K562 (cell line): ENCODE measurements at regions not wholly inside any gene's neighbourhood (a gene's known extent, or its start where the extent isn't known, plus 50 kb on each side); places are given as distances from the start of the nearest gene placed in this dataset.

ENCODE experiments used
- CCAR2 ChIP-seq: fragments of 200-400 bp; formaldehyde crosslinking; IDR thresholded peaks from 2 replicates; pipeline ENCODE4 v1.6.1; 2017; ENCODE audit warnings: mild to moderate bottlenecking, low read depth, low read length
- CTCF ChIP-seq, 3 experiments: IDR thresholded peaks in 2 of 3; conservative IDR thresholded peaks in 1 of 3; 2 replicates each; pipeline ENCODE4 v1.5.1; 2011 to 2012; ENCODE audit warnings: low read length in 3 of 3, mild to moderate bottlenecking in 3 of 3, control low read depth in 2 of 3, improper control_type of control experiment in 1 of 3, inconsistent platforms in 1 of 3, low read depth in 1 of 3, mixed read lengths in 1 of 3, moderate library complexity in 1 of 3; ENCODE audit not compliant: insufficient read depth in 2 of 3
- ERF ChIP-seq: fragments of 450-650 bp; formaldehyde crosslinking; IDR thresholded peaks from 2 replicates; pipeline ENCODE4 v1.4.0; 2020; ENCODE audit warnings: mild to moderate bottlenecking, mixed read lengths
- ILK ChIP-seq: fragments of 450-650 bp; IDR thresholded peaks from 2 replicates; pipeline ENCODE4 v1.6.1; 2016; ENCODE audit warnings: missing genetic modification characterization, low read depth, mild to moderate bottlenecking, missing compliant biosample characterization, moderate library complexity, borderline replicate concordance
- LCOR ChIP-seq: sonication (generic); formaldehyde crosslinking; IDR thresholded peaks from 2 replicates; pipeline ENCODE4 v1.8.0; 2022; ENCODE audit warnings: mild to moderate bottlenecking, missing genetic modification reagents
- NFIX ChIP-seq: fragments of 250-450 bp; sonication (Bioruptor Pico); IDR thresholded peaks from 2 replicates; pipeline ENCODE4 v1.4.0; 2020; ENCODE audit warnings: low read depth, mild to moderate bottlenecking, moderate library complexity
- NKRF ChIP-seq: fragments of 450-650 bp; IDR thresholded peaks from 2 replicates; pipeline ENCODE4 v1.6.1; 2016; ENCODE audit warnings: borderline replicate concordance
- NRF1 ChIP-seq, 2 experiments: fragments of 450-650 bp; IDR thresholded peaks in 1 of 2; conservative IDR thresholded peaks in 1 of 2; 2 replicates each; pipeline ENCODE4 v1.6.1; 2014; ENCODE audit warnings: mild to moderate bottlenecking in 2 of 2
- POLR2A ChIP-seq: fragments of 450-650 bp; conservative IDR thresholded peaks from 2 replicates; pipeline ENCODE4 v1.6.1; 2016
- SAFB ChIP-seq: fragments of 200-400 bp; formaldehyde crosslinking; IDR thresholded peaks from 2 replicates; pipeline ENCODE4 v1.6.1; 2017; ENCODE audit warnings: low read depth, low read length, borderline replicate concordance
- SP1 ChIP-seq: sonication (generic); formaldehyde crosslinking; IDR thresholded peaks from 2 replicates; pipeline ENCODE4 v1.8.1; 2022; ENCODE audit warnings: mild to moderate bottlenecking, missing genetic modification reagents
- ZNF57 ChIP-seq: fragments of 450-650 bp; formaldehyde crosslinking; IDR thresholded peaks from 2 replicates; pipeline ENCODE4 v1.4.0; 2020; ENCODE audit warnings: mild to moderate bottlenecking, moderate library complexity
- ZNF589 ChIP-seq: fragments of 200-800 bp; sonication (Bioruptor generic); IDR thresholded peaks from 2 replicates; pipeline ENCODE4 v1.6.1; 2016; ENCODE audit warnings: low read depth, missing genetic modification characterization, missing compliant biosample characterization
- ZNF766 ChIP-seq: fragments of 200-800 bp; sonication (Bioruptor generic); conservative IDR thresholded peaks from 2 replicates; pipeline ENCODE4 v1.6.1; 2016; ENCODE audit warnings: missing genetic modification characterization, missing compliant biosample characterization

GRCh38 chr2:76073992-76074604 lies 363.4 kb upstream of the GCFC2 start:
- no peak for TF ChIP-seq ERF (CRISPR knock-in tag)
- TF ChIP-seq POLR2A, result no peak
- TF ChIP-seq NKRF, result no peak
- no peak for TF ChIP-seq SAFB
- no peak for TF ChIP-seq CTCF (IDR thresholded peaks at IDR 0.05 in 2 of 3, conservative IDR thresholded peaks at IDR 0.05 in 1 of 3; ENCODE audit: insufficient read depth in 2 of 3, low read depth in 1 of 3, low read length in 3 of 3)
- TF ChIP-seq ZNF57 (CRISPR knock-in tag), result no peak
- no peak for TF ChIP-seq CCAR2
- no peak for TF ChIP-seq SP1 (CRISPR knock-in tag)
- TF ChIP-seq ZNF589 (CRISPR knock-in tag), result no peak
- TF ChIP-seq ILK (tag), result no peak
- no peak for TF ChIP-seq NFIX
- TF ChIP-seq LCOR, result no peak
- TF ChIP-seq NRF1 (conservative IDR thresholded peaks at IDR 0.05 in 1 of 2, IDR thresholded peaks at IDR 0.05 in 1 of 2), result no peak
- TF ChIP-seq ZNF766 (CRISPR knock-in tag), result no peak
